GM23338 (cell line): ENCODE measurements at regions not wholly inside any gene's neighbourhood (a gene's known extent, or its start where the extent isn't known, plus 50 kb on each side); places are given as distances from the start of the nearest gene placed in this dataset.

Source experiments
- ATAC-seq: fragments of 200-7000 bp; cut with Tn5 transposase; 3 replicates; pipeline ENCODE4 v1.9.1; 2020
- DNase-seq: peaks from one replicate; pipeline ENCODE4 v3.0.0-alpha.2; 2015; ENCODE audit warnings: low spot score
- H2AFZ ChIP-seq: fragments of 200-600 bp; sonication (generic); 2 replicates; pipeline ENCODE4 v1.8.0; 2016; ENCODE audit warnings: antibody characterized with exemption, mild to moderate bottlenecking, moderate library complexity
- H3F3A ChIP-seq: fragments of 200-600 bp; sonication (generic); replicated peaks from 2 replicates; pipeline ENCODE4 v1.8.0; 2017; ENCODE audit warnings: antibody characterized with exemption, mixed run types, low read depth
- H3K27ac ChIP-seq: fragments of 200-600 bp; sonication (generic); 2 replicates; pipeline ENCODE4 v1.6.1; 2016; ENCODE audit warnings: low read depth
- H3K27me3 ChIP-seq: fragments of 200-600 bp; sonication (generic); 2 replicates; pipeline ENCODE4 v1.8.0; 2016; ENCODE audit warnings: mild to moderate bottlenecking, mixed run types, moderate library complexity; ENCODE audit not compliant: insufficient read depth
- H3K36me3 ChIP-seq: fragments of 200-600 bp; sonication (generic); 2 replicates; pipeline ENCODE4 v1.8.0; 2016; ENCODE audit warnings: mild to moderate bottlenecking; ENCODE audit not compliant: insufficient read depth
- H3K4me1 ChIP-seq: fragments of 200-600 bp; sonication (generic); 2 replicates; pipeline ENCODE4 v1.8.0; 2016; ENCODE audit warnings: mild to moderate bottlenecking, moderate library complexity; ENCODE audit not compliant: insufficient read depth
- H3K4me2 ChIP-seq: fragments of 200-600 bp; sonication (generic); 2 replicates; pipeline ENCODE4 v1.7.1; 2017; ENCODE audit warnings: mixed run types
- H3K4me3 ChIP-seq: fragments of 200-600 bp; sonication (generic); 2 replicates; pipeline ENCODE4 v1.6.1; 2016; ENCODE audit warnings: mixed run types
- H3K79me2 ChIP-seq: fragments of 200-600 bp; sonication (generic); replicated peaks from 2 replicates; pipeline ENCODE4 v1.8.0; 2017; ENCODE audit warnings: mild to moderate bottlenecking; ENCODE audit not compliant: insufficient read depth
- H3K9me2 ChIP-seq: fragments of 200-600 bp; sonication (generic); 2 replicates; pipeline ENCODE4 v1.8.0; 2017; ENCODE audit not compliant: insufficient read depth
- H4K20me1 ChIP-seq: fragments of 200-600 bp; sonication (generic); replicated peaks from 2 replicates; pipeline ENCODE4 v1.8.0; 2017; ENCODE audit warnings: mild to moderate bottlenecking; ENCODE audit not compliant: insufficient read depth
- H3K27ac Mint-ChIP-seq: 2 replicates; pipeline ENCODE4 v1.8.0; 2020; ENCODE audit warnings: inconsistent platforms, mild to moderate bottlenecking, moderate library complexity, mixed read lengths
- H3K27me3 Mint-ChIP-seq: 3 replicates; pipeline ENCODE4 v1.8.0; 2022; ENCODE audit warnings: low read depth, mild to moderate bottlenecking, moderate library complexity, mixed read lengths, inconsistent platforms; ENCODE audit not compliant: insufficient read depth, poor library complexity
- H3K36me3 Mint-ChIP-seq: 3 replicates; pipeline ENCODE4 v1.8.0; 2021; ENCODE audit warnings: low read depth, mild to moderate bottlenecking, inconsistent platforms, moderate library complexity, mixed read lengths
- H3K4me1 Mint-ChIP-seq: 3 replicates; pipeline ENCODE4 v1.8.0; 2020; ENCODE audit warnings: mild to moderate bottlenecking, inconsistent platforms, mixed read lengths
- H3K4me3 Mint-ChIP-seq: 3 replicates; pipeline ENCODE4 v1.8.0; 2021; ENCODE audit warnings: moderate library complexity, mild to moderate bottlenecking, inconsistent platforms, mixed read lengths
- H3K9me3 Mint-ChIP-seq: 3 replicates; pipeline ENCODE4 v1.8.0; 2020; ENCODE audit warnings: moderate library complexity, mild to moderate bottlenecking, inconsistent platforms, mixed read lengths
- CREB1 ChIP-seq: fragments of 250-450 bp; sonication (Bioruptor Pico); IDR thresholded peaks from 2 replicates; pipeline ENCODE4 v1.5.0; 2020; ENCODE audit warnings: low read depth, mild to moderate bottlenecking, moderate library complexity
- EZH2 ChIP-seq: fragments of 200-600 bp; sonication (generic); IDR thresholded peaks from one replicate; pipeline ENCODE4 v1.8.0; 2017; ENCODE audit warnings: antibody characterized with exemption, mild to moderate bottlenecking, low read depth; ENCODE audit not compliant: unreplicated experiment
- EZH2phosphoT487 ChIP-seq: fragments of 200-600 bp; sonication (generic); IDR thresholded peaks from one replicate; pipeline ENCODE4 v1.8.1; 2018; ENCODE audit warnings: antibody characterized with exemption; ENCODE audit not compliant: unreplicated experiment
- JUNB ChIP-seq: IDR thresholded peaks from one replicate; pipeline ENCODE4 v1.6.1; 2016; ENCODE audit warnings: antibody characterized with exemption; ENCODE audit not compliant: unreplicated experiment
- NANOG ChIP-seq: IDR thresholded peaks from 2 replicates; pipeline ENCODE4 v1.6.1; 2016; ENCODE audit warnings: antibody characterized with exemption, borderline replicate concordance
- POLR2AphosphoS5 ChIP-seq: IDR thresholded peaks from 2 replicates; pipeline ENCODE4 v1.6.1; 2016; ENCODE audit warnings: antibody characterized with exemption, low read depth
- REST ChIP-seq: IDR thresholded peaks from one replicate; pipeline ENCODE4 v1.6.1; 2018; ENCODE audit warnings: antibody characterized with exemption; ENCODE audit not compliant: unreplicated experiment
- ZNF114 ChIP-seq: fragments of 250-450 bp; sonication (Bioruptor Pico); IDR thresholded peaks from 2 replicates; pipeline ENCODE4 v1.5.0; 2020; ENCODE audit warnings: mild to moderate bottlenecking, moderate library complexity
- ZNF331 ChIP-seq: fragments of 250-450 bp; sonication (Bioruptor Pico); IDR thresholded peaks from 2 replicates; pipeline ENCODE4 v1.5.0; 2020; ENCODE audit warnings: low read depth, mild to moderate bottlenecking, moderate library complexity
- ZNF462 ChIP-seq: fragments of 250-450 bp; sonication (Bioruptor Pico); IDR thresholded peaks from 2 replicates; pipeline ENCODE4 v1.5.0; 2020; ENCODE audit warnings: mild to moderate bottlenecking, moderate library complexity

GRCh38 chr1:178024504-178024903 lies 54.6 kb upstream of the SEC16B start:
- TF ChIP-seq ZNF462 (CRISPR knock-in tag) (no peak), ZNF114 (CRISPR knock-in tag) (no peak), POLR2AphosphoS5 (no peak), EZH2 (no peak), NANOG (no peak)
- ATAC-seq = no peak
- H2AFZ ChIP-seq = no peak overlapping the region
- H3K4me1 Mint-ChIP-seq = no peaks in the 10 kb centered on the region
- H3K36me3 Mint-ChIP-seq = no peaks in the 10 kb centered on the region
- H3K79me2 ChIP-seq = no peaks in the 10 kb centered on the region
- no peak overlapping the region for H3K4me3 Mint-ChIP-seq
- H3K27ac Mint-ChIP-seq = no peak overlapping the region
- H3F3A ChIP-seq = no peaks in the 10 kb centered on the region
- H3K4me1 ChIP-seq = no peaks in the 10 kb centered on the region
- no peak overlapping the region for H3K4me3 ChIP-seq
- H3K36me3 ChIP-seq = no peaks in the 10 kb centered on the region
- H3K9me3 Mint-ChIP-seq = no peaks in the 10 kb centered on the region
- no peak overlapping the region for H3K4me2 ChIP-seq
- DNase-seq = no peak
- H3K27me3 ChIP-seq = no peaks in the 10 kb centered on the region
- peaks cover 2% of the 10 kb centered on the region for H3K27me3 Mint-ChIP-seq
- no peak overlapping the region for H3K27ac ChIP-seq
- H4K20me1 ChIP-seq = no peaks in the 10 kb centered on the region
- no peaks in the 10 kb centered on the region for H3K9me2 ChIP-seq

- Histone ChIP-seq H4K20me1 (no peaks in the 10 kb centered on the region), H3K27me3 (no peaks in the 10 kb centered on the region), H3K4me1 (no peaks in the 10 kb centered on the region), H3K4me3 (no peak overlapping the region), H3K36me3 (no peaks in the 10 kb centered on the region), H3K4me2 (no peak overlapping the region), H3K9me2 (no peaks in the 10 kb centered on the region), H2AFZ (no peak overlapping the region), H3K79me2 (no peaks in the 10 kb centered on the region), H3F3A (no peaks in the 10 kb centered on the region), H3K27ac (no peak overlapping the region)
- Mint-ChIP-seq H3K9me3 (no peaks in the 10 kb centered on the region), H3K4me3 (no peak overlapping the region), H3K27me3 (peaks cover 2% of the 10 kb centered on the region), H3K27ac (no peak overlapping the region), H3K36me3 (no peaks in the 10 kb centered on the region), H3K4me1 (no peaks in the 10 kb centered on the region)
- DNase-seq = no peak
- no peak for ATAC-seq
- TF ChIP-seq ZNF331 (CRISPR knock-in tag) (no peak), CREB1 (no peak), POLR2AphosphoS5 (no peak), ZNF114 (CRISPR knock-in tag) (no peak), EZH2phosphoT487 (no peak), REST (no peak), JUNB (no peak), NANOG (no peak), EZH2 (no peak)
Measured at GRCh38 chr1:178025613-178026356, 55.9 kb upstream of the SEC16B start.
